Fibroblast of the aortic adventitia (primary cell): ENCODE measurements at regions not wholly inside any gene's neighbourhood (a gene's known extent, or its start where the extent isn't known, plus 50 kb on each side); places are given as distances from the start of the nearest gene placed in this dataset.
A peak's percentile ranks its signal among the peaks of the same experiment; 100 is the strongest.
"Not testable (repeated sequence)": the region's sequence is repeated elsewhere in the genome, so short reads cannot be mapped to it uniquely, and the experiment has no call there.

Experiments used
- DNase-seq: peaks from one replicate; pipeline ENCODE4 v3.0.0-alpha.2; 2010; ENCODE audit warnings: low read depth
- H3K4me3 ChIP-seq: 2 replicates; pipeline ENCODE4 v1.5.1; 2011; ENCODE audit warnings: low read depth, mild to moderate bottlenecking, control low read depth, low read length, moderate library complexity
- TF ChIP-seq, protein P1 (sequence below): IDR thresholded peaks from 2 replicates; pipeline ENCODE4 v1.5.1; 2011; ENCODE audit warnings: mild to moderate bottlenecking, low read length, control low read depth, inconsistent platforms; ENCODE audit not compliant: insufficient read depth

DNA sequence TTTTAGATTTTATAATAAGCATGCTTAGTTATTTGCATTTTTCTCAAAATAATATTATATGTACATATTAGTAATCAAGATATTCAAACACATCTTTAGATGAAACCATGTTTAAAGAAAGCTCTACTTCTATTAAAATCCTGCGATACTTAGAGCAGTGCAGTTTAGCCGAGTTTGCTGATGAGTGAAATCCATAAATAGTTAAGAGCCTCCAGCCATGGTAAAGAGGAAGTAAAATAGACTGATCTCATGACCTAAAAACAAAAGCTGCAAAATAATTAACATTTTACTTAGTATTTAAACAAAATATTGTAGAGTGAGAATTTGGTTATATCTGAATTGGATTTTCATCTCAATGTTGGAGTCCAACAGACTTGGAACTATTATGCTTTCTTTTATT, 147.4 kb upstream of the NRIP1 start:
- TF ChIP-seq, protein P1, sequence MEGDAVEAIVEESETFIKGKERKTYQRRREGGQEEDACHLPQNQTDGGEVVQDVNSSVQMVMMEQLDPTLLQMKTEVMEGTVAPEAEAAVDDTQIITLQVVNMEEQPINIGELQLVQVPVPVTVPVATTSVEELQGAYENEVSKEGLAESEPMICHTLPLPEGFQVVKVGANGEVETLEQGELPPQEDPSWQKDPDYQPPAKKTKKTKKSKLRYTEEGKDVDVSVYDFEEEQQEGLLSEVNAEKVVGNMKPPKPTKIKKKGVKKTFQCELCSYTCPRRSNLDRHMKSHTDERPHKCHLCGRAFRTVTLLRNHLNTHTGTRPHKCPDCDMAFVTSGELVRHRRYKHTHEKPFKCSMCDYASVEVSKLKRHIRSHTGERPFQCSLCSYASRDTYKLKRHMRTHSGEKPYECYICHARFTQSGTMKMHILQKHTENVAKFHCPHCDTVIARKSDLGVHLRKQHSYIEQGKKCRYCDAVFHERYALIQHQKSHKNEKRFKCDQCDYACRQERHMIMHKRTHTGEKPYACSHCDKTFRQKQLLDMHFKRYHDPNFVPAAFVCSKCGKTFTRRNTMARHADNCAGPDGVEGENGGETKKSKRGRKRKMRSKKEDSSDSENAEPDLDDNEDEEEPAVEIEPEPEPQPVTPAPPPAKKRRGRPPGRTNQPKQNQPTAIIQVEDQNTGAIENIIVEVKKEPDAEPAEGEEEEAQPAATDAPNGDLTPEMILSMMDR, result no peak
- no peak for DNase-seq
- H3K4me3 ChIP-seq, result no peak overlapping the region

DNA sequence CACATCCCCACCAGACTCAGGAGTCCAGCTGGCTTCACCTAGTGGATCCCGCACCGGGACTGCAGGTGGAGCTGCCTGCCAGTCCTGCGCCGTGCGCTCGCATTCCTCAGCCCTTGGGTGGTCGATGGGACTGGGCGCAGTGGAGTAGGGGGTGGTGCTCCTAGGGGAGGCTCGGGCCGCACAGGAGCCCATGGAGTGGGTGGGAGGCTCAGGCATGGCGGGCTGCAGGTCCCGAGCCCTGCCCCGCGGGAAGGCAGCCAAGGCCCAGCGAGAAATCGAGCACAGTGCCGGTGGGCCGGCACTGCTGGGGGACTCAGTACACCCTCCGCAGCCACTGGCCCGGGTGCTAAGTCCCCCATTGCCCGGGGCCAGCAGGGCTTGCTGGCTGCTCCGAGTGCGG, 153.7 kb upstream of the NRIP1 start:
- not testable (repeated sequence) for DNase-seq

DNA sequence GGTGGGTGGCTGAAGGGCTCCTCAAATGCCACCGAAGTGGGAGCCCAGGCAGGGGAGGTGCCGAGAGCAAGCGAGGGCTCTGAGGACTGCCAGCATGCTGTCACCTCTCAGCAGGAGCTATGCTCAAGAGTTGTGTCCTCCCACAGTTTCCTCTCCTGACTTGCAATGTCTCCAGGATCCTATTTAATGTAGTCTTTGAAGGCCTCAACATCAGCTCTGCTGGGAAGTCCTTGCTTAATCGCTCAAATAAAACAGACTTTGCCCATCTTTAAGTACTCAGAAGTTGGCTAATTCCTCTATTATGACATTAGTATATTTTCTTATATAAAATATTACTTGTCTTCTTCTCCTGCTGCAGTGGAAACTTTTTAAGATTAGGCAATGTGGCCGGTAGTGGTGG, 154.2 kb upstream of the NRIP1 start:
- DNase-seq, result no peak
- H3K4me3 ChIP-seq, result no peak overlapping the region
- TF ChIP-seq, protein P1, result no peak

More for the DNA sequence above, 153.7 kb upstream of the NRIP1 start:
- not testable (repeated sequence) for H3K4me3 ChIP-seq

DNA sequence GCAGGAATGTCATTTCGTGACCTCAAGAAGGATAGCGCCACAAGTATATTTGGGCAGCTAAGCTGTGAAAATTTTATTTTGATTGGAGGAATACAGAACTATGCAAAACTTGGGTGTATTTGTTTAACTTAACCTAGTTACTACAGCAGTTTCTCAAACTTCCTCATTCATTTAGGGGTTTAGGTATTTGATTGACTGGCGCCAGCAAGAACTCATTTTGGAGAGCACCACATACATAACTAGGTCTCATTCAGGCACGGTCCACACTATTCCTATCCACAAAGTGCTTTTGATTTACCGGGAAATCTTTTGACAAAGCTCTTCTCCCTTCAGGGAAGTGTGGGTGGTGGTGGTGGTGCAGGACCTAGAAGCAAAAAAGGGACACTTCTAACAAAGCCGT, 155.1 kb upstream of the NRIP1 start:
- TF ChIP-seq, protein P1, result no peak
- no peak for DNase-seq
- no peak overlapping the region for H3K4me3 ChIP-seq

DNA sequence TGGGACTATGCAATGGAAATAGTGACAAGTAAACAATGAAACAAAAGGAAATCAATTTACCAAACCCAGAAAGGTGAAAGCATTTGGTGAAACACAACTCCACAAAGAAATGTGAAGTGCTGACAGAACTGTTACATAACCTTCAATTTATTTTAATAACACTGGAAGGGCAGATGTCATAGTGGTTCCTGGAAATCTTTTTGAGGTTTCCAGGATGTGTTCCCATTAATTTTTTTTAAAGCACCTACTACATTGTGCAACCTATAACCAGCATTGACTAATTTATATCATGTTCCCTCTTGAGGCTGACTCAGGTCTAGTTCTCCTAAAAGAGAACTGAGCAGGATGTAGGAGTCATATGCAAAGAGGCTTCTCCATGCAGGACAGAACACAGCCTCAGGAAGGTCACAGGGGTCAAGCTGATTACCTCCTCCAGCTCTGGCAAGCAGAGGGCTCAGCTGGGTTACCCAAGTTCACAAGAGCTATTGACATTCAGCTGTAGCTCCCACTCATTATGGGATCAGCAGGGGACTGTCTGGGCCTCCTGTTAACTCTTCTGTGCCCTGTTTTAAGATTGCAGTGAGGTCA, 157.1 kb upstream of the NRIP1 start:
- H3K4me3 ChIP-seq, result no peak overlapping the region
- peak; percentile 84 for DNase-seq
- TF ChIP-seq, protein P1, result no peak

DNA sequence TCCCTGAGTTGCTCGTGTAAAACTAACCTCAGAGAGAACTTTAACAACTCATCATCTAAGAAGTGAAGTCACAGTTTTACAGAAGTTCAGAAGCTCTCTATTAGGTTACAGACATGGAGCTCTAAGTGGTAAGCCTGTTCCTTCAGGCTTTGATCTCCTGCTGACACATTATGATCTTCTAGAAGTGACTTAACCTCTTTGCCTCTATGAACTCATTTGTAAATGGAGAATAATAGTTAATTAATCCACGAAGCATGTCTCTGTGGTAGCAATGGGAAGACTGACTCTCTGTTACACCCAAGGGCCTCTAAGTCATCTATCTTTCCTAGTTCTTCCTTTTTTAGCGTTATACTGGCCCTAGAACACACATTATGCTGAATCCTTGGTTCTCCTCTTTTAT, 157.9 kb upstream of the NRIP1 start:
- H3K4me3 ChIP-seq, result no peak overlapping the region
- DNase-seq, result peak; percentile 29
- TF ChIP-seq, protein P1, result no peak

DNA sequence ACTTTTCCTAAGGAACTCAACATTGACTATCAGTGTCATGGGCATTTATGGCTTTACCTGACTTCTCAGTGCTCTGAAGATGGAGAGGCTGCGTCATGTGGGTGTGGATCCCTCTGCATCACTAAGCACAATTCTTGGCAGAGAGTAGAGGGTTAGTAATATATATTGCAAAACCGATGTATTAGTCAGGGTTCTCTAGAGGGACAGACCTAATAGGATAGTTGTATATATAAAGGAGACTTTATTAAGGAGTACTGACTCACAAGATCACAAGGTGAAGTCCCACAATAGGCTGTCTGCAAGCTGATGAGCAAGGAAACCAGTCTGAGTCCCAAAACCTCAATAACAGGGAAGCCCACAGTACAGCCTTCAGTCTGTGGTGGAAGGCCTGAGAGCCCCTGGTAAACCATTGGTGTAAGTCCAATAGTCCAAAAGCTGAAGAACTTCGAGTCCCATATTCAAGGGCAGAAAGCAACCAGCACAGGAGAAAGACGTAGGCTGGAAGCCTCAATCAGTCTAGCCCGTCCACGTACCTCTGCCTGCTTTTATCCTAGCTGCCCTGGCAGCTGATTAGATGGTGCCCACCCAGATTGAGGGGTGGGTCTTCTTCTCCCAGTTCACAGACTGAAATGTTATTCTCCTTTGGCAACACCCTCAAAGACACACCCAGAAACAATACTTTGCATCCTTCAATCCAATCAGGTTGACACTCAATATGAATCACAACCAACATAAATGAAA, 159.7 kb upstream of the NRIP1 start:
- TF ChIP-seq, protein P1, result no peak
- peak; percentile 97 for DNase-seq
- no peak overlapping the region for H3K4me3 ChIP-seq
